HG03565 (cell line): ENCODE measurements at regions not wholly inside any gene's neighbourhood (a gene's known extent, or its start where the extent isn't known, plus 50 kb on each side); places are given as distances from the start of the nearest gene placed in this dataset.
"Not testable (repeated sequence)": the region's sequence is repeated elsewhere in the genome, so short reads cannot be mapped to it uniquely, and the experiment has no call there.

ENCODE experiments used
- ATAC-seq: cut with Tn5 transposase; IDR thresholded peaks from one replicate; pipeline ENCODE4 v1.9.1; 2021; ENCODE audit warnings: mild to moderate bottlenecking, moderate library complexity; ENCODE audit not compliant: unreplicated experiment

DNA sequence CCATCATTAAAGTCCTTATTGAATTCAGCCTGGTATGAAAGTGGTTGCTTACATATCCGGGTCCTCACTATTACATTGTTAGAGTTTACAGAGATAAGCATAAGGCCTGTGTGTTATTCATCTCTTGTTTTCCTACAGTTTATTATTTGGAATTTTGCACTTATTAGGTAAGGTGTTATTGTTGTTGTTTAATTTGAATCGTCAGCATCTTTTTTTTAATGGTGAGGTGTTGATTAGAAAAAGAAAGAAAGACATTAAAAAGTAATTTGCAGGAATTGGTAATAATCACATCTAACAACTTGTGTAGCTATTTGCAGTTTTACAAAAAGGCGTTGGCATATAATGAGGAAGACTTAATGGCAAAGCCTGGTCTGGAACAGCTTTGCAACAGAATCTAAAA lies 158.6 kb downstream of the SAMD5 start:
- no peak for ATAC-seq

DNA sequence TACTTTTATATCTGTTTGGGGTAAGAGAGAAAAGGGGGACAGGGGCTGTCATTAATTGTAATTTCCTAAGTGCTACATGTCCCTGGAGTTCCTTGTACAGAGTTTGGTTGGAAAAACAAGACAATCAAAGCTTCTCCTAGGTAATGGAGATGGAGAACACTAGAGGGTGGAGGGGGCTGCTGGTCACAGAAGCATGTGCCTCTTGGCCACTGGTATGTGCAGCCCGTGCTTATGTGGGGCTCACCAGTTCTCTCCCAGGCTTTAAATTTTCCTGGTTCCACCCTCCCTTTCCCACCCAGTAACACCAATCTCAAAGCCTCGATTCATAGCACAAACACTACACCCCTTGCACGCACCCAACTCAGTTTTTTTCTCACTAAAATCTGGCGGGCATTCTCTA lies 165.6 kb downstream of the SAMD5 start:
- ATAC-seq, result no peak

DNA sequence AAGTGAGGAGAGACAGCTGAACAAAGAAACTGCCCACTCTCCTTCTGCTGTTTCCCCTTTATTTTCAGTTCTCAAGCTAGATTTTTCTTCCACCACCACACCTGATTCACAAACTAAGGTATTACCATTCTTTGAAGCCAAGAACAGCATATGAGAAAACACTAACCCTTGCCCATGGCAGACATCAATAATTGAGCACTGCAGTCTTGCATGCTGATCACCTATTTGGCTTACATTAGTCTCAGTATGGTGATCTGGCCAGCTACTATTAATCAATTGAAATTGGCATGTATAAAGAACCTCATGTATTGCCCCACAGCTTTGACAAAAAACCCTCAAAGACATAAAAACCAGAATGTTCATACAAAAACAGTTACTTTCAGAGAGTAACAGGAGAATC lies 166.3 kb downstream of the SAMD5 start:
- no peak for ATAC-seq

DNA sequence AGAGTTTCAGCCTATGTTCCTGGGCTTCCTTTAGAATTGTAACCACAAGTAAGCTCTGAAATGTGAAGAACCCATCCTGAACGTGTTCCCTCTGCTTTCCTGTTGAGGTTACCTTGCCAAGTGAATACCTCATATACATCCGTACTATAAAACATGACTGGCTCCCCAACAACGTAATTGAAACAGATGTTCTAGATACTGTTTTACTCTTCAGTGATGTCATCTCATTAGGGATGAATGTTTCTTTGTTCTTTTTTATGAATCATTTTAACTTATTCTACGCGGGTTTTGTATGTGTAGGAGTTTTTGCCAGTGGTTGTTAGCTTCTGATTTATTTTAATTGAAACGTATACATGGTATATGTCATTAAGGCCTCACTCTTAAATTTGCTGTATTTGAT lies 166.8 kb downstream of the SAMD5 start:
- no peak for ATAC-seq

DNA sequence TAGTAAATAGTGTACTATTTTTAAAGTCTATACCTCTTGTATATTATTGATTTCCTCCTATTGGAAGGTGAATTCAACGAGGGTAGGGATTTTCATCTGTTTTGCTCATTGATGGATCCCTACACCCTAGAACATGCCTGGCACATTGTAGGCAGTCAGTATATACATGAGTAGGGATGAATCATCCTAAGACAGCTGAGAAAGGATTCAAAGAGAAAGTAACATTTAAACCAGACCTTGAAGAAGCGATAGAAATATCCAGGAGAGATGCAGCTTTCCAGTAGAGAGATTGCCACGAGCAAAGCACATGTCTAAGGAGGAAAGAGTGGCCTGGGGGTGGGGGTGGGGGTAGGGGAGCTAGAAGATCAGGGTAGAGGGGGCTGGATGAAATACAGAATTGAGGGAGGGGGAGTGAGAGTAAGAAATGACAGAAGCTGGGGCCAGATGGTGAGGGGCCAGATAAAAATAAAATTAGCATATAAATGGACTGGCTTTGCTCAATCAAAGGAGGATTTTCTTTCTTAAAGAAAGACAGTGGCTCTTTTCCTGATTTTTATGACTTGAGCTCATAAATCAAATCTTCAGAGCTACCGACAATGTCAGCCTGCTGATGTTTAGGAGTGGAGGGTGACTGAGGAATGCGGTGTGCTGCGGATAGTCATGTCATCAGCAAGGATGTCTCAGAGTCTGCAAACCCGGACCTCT lies 168.2 kb downstream of the SAMD5 start:
- ATAC-seq, result no peak

DNA sequence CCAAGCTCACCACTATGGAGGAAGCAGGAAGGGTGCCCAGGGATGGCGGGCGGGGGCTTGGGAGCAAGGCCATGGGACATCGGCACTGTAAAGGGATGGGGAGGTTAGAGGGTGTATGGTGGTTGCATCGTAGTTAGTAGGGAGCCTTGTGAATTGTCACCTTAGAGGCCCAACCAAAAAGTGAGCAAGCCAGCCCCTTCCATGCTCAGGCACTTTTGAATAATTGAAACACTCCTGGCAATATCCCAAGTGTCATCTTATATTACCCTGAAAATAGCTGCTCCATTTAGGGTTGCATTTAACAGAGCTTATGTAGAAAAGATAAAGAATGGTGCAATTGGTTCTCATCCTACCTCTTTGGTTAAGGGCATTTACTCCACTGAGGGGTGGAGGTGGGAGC lies 169.2 kb downstream of the SAMD5 start:
- no peak for ATAC-seq

DNA sequence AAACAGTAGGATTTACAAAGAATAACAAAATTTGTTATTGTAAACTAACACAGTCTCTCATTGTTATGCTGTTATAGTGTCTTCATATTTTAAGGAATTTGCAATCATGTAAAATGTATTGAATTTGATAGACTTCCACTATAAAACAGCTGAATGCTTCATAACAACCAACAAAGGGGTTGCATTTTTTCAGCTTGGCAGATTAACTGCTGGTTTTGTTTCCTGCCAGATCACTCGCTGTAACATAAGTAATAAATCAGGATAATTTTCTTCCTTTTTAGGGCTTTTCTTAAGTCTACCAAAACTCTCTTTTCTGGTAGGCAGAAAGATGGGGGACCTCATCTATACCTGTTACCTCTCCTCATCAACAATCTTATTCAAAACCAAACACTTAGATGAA lies 169.8 kb downstream of the SAMD5 start:
- no peak for ATAC-seq

DNA sequence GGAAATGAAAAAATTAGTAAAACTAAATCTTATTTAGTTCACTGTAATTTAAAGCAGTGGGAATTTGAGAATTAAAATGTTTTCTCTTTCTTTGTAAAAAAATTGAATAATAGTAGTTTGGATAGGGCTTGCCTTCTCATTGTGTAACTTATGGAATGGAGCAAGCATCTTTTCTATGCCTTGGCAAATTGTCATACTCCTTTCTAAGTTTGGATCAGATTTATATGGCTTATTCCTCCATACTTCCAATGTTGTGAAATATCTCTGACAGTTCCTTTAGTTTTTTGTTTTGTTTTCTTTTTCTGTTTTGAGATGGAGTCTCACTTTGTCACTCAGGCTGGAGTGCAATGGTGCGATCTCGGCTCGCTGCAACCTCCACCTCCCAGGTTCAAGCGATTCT lies 176.4 kb downstream of the SAMD5 start:
- ATAC-seq, result no peak

DNA sequence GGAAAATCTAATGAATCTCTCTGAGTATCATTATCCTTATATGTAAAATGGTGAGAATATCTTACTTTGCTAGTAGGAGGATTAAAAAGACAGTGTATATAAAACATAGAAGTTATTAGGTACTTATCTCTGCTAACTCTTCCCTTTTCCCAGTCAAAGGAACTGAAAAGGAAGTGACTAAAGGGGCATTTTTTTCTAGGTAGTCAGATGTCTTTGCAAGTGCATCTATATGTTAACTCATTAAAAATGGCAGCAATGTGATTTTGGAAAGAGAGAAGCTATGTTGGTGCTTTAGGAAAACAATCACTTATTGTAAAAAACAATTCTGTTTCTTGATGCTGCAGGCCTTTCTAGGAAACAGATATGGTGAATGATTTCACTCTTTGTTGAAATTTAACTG lies 180.9 kb downstream of the SAMD5 start:
- ATAC-seq, result no peak

DNA sequence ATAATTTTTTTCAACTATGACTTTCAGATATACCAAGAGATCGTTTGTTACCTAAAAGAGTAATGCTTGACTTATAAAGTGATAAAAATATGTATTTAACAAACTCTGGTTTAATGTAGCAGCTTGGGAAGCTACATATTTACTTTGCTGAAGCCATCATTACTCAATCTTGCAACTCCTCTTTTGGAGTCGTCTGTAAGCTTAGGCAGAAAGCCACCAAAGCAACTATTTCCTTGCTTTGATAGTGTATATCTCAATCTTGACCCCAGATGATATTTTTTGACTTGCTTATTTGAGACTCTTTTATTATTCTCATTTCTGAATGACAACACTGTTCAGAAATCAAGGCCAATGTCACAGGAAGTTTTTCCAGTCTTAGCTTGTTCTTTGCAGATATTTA lies 183.0 kb downstream of the SAMD5 start:
- no peak for ATAC-seq

DNA sequence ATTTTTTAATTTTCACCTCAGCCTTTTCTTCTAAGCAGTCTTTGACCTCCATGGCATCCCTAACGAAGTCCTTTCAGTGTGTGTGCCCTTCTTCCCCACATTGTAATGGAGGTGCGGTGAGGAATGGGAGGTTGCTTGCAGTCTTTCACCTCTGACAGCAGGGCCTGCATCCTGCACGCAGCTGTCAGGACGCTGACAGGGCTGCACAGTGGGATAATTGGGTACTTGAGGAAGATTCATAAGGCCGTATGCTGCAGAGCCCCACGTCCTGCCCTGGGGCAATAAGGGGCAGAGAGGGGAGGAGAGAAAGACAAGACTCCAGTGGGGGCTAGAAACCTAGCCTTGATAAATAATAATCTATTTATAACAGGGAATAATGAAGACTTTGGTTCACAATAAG lies 184.7 kb downstream of the SAMD5 start:
- no peak for ATAC-seq

DNA sequence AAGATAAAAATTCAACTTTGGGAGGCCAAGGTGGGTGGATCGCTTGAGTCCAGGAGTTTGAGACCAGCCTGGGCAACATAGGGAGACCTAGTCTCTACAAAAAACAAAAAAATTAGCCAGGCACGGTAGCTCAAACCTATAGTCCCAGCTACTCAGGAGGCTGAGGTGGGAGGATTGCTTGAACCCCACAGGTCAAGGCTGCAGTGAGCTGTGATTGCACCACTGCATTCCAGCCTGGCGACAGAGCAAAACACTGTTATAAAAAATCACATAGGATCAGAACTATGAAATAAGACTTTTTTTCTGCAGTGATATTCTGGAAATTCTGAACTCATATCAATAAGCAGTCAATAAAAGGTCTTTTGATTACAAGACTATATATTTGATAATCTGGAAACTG lies 186.1 kb downstream of the SAMD5 start:
- ATAC-seq, result not testable (repeated sequence)

DNA sequence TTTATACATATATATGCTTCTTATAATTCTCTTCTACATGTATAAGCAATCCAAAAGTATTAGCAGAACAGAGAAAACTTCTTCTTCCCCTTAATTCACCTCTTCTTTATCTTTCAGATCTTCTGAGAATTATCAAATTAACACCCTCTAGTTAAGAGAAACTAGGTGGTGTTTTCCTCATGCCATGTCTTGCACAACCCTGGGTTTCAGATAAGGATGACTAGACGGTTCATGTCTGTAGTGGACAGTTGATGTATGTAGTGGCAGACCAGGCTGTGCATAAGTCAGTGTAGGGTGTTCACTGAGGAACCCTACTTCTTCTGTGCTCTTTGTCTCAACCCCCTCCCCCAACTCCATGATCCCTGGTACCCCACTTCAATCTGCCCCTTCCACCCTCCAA lies 187.3 kb downstream of the SAMD5 start:
- no peak for ATAC-seq

DNA sequence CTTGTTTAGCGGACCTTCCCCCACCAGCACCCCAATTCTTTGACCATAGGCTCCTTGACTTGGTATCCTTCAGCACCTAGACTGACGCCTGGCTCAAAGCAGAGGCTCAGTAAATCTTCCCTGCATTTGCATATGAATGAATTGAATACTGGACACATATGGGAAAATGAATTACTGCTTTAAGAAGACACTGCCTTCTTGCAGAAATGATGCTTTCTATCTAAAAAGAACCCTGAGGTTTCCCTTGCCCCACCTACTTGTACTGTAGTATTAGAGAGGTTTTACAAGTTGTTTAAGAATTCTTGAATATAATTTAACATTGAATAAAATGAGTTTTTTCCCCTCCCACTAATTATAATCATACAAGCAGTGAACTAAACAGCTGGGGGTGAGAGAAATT lies 190.7 kb downstream of the SAMD5 start:
- ATAC-seq, result no peak

DNA sequence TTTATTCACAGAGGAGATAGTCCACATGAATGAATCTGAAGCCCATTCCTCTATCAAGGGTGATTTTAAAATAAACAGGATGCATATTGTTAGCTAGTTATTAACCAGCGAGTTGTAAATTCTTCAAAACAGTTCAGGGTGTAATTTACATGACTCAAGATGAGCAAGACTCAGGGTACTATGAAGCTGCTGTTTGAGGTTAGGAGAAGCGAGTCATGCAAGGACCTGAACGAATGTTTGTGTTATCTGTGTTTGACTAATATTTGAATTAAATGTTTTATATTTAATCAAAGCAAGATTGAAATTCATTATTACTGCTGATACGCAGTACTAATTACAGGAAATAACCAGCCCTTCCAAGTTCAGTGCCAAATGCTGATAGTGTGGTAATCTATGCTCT lies 191.1 kb downstream of the SAMD5 start:
- no peak for ATAC-seq

DNA sequence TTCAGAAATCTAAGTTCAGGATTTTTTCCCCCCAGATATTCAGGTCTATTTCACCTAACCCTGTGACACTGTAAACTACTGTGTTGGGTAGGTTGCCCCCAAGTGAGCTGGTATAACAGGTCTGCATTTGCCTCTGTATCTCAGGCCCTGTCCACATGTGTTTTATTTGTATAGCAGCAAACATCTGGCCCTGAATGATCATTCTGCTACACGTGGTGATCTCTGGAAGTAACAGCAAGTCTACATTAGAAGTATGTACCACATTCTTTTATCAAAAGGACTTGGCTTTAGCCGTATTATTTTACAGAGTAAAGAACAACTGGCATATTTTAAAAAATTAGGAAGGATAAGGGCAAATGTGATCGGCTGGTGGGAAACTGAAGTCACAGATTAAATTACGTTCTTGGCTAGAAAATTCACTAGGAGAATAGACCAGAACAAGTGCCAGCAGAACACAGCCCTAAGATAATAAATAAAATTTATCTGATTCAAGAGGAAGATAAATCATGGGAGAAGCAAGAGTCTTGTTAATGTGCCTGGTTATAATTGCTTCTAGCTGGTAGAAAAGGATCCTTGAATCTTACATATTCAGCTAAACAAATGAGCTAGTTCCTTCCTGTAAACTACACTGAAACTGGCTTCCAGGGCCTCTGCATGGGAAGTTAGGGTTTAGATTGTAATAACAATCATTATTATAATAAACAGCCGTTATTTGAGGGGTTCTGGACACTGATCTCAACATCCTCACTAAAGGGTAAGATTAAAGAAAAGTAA lies 192.1 kb downstream of the SAMD5 start:
- no peak for ATAC-seq

DNA sequence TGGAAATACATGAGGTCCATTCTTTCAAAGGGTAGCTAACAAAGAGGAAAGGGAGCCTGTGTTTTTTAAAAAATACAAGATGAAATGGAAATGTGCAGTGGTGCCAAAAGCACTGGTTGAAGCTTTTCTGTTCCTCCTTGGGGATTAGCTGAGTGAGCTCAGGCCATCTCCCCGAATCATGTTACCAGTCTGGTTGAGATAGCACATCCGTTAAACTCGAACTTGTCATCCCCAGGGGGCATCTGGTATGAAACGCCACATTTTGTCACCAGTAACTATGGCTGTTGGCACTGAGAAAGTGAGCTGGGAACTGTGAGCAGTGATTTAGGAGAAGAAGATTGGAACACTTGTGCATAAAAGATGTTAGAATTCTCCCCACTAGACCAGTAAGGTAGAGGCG lies 196.2 kb downstream of the SAMD5 start:
- ATAC-seq, result no peak

DNA sequence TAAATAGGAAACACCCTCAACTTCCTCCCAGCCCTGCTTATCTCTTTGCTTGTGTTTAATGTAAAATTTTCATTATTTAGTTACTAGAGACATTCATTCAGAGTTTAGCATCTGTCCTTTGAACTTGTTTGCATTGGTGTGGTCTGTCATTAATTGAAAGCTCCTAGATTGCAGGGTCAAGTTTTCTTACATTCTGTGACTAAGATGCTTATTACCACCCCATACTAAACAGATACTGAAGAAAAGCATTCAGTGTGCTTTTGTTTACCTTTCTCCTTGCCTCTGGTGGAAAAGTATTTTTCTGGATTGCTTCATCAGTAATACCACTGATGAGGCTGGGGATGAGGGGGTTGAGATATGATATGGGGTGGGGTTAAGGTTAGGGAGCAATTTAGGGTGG lies 199.0 kb downstream of the SAMD5 start:
- no peak for ATAC-seq

DNA sequence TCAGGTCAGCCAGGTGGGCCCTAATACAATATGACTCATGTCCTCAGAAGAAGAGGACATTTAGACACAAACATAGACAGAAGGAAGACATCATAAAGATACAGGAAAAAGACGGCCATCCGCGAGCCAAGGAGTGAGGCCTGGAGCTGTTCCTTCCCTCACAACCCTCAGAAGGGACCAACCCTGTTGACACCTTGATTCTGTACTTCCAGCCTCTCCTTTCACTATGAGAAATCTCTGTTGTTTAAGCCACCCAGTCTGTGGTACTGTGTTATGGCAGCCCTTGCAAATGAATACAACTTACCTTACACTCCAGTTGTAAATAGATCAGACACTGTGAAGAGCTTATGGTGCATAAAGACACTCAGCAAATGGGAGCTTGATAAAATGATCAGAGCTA lies 199.7 kb downstream of the SAMD5 start:
- ATAC-seq, result no peak

DNA sequence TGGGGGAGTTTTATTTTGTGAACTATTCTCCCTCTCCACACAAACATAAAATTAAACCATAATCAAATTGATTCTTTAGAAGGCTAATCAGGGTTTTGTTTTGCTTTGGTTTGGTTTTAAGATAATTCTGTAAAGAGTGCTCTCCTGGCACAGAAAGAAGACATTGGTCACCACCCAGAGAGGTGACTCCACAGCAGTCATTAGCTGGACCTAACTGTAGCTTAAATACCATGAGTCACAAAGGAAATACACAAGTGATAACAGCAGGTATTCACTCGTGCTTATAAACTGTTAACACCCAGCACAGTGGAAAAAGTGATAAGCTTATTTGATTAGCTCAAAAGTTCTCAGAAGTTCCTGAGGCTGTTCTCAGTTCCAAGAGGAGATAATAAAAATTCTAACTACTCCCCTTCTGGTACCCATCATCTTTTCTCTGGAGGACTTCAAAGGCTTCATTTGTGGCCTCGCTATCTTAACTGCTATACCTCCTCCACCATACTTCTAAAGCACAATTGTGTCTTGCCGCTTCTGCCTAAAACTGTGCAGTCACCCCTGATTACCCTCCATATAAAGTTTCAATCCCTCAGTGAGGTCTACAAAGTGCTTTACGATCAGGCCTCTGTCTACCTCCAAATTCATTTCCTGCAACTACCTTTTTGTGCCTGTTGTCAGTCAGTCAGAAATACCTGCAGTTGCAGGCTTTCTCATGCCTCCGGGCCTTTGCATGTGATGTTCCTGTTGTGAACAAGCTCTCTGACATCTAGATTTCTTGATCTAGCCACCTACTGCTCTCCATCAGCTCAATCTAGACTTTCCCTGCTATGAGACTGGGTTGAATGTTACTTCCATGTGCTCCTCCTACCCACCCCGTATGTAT lies 201.1 kb downstream of the SAMD5 start:
- no peak for ATAC-seq

DNA sequence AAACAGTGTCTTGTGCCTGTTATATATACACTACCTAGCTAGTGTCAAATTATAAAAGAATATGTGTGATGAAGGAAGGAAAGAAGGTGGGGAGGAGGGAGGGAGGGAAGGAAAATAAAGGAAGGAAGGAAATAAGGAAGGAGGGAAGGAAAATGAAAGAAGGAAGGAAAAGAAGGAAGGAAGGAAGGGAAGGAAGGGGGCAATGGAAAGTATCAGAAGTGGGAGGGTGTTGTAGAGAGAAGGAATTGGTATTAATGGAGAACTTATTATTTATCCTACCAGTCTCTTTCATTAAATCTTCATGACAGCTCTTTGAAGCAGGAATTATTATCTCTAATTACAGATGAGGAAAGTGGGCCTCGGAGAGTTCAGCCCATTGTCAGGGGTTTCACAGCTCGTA lies 202.4 kb downstream of the SAMD5 start:
- no peak for ATAC-seq

DNA sequence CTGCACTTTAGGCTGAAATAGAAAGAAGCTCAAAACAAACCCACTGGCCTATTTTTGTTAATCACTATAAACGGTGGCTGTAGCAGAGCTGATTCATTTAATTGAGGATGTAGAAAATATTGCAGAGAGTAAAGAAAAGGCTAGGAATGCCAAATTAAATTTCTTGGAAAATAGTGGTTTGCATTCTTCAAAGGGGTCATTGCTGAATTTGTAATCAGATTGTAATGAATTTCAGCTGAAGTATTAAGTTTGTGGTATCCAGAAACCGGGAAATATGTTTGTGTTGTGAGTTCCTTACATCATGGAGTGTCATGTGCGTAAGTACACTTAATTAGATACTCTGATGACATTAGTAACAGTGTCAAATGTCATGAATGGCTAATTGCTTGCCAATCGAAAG lies 203.0 kb downstream of the SAMD5 start:
- ATAC-seq, result no peak
